HepG2 (cell line): ENCODE measurements at regions not wholly inside any gene's neighbourhood (a gene's known extent, or its start where the extent isn't known, plus 50 kb on each side); places are given as distances from the start of the nearest gene placed in this dataset.

Experiments used
- ATAC-seq: fragments of 200-7000 bp; cut with Tn5 transposase; 3 replicates; pipeline ENCODE4 v1.9.1; 2020; ENCODE audit warnings: mild to moderate bottlenecking, moderate library complexity
- BruUV-seq: library from RNA; stranded (reverse); fragments of 400-500 nt; replicated peaks from 2 replicates; lab custom pipeline; 2021; lab: Mats Ljungman, UMichigan
- CTCF ChIA-PET: fragments of 300-600 bp; formaldehyde crosslinking; extraction: SDS; loops from one replicate; lab custom pipeline; 2021; ENCODE audit warnings: low total read pairs, inconsistent platforms, low intra/inter-chr PET ratio; lab: Yijun Ruan, JAX
- POLR2A ChIA-PET: fragments of 350-600 bp; sonication (Branson Sonifier 250); formaldehyde crosslinking; loops from one replicate; lab custom pipeline; 2020; ENCODE audit warnings: antibody characterized with exemption, inconsistent platforms; lab: Yijun Ruan, JAX
- DNase-seq: peaks from one replicate; pipeline ENCODE4 v3.0.0-alpha.2; 2015; ENCODE audit warnings: low spot score
- FAIRE-seq: peaks from 3 replicates; lab custom pipeline; 2011; peaks lifted over from hg19 to GRCh38; lab: Jason Lieb, UNC
- H2AFZ ChIP-seq: one replicate; pipeline ENCODE4 v1.6.1; 2011; ENCODE audit warnings: low read length, inconsistent platforms
- H3K27ac ChIP-seq: fragments of 300-600 bp; 3 replicates; pipeline ENCODE4 v1.8.0; 2011; ENCODE audit warnings: mixed run types, mild to moderate bottlenecking, mixed read lengths, low read length, inconsistent platforms; ENCODE audit not compliant: insufficient read depth; ENCODE audit errors: extremely low read length
- H3K27me3 ChIP-seq, 2 experiments: fragments of 200-600 bp in 1 of 2; 2 replicates in 1 of 2; 3 replicates in 1 of 2; pipeline versions ENCODE4 v1.6.0 to v1.8.0; 2011; ENCODE audit warnings: low read length in 2 of 2, mild to moderate bottlenecking in 2 of 2, moderate library complexity in 2 of 2, inconsistent platforms in 1 of 2; ENCODE audit not compliant: insufficient read depth in 2 of 2, control insufficient read depth in 1 of 2
- H3K36me3 ChIP-seq, 2 experiments: fragments of 200-600 bp in 1 of 2; replicated peaks in 1 of 2; 2 replicates in 1 of 2; 3 replicates in 1 of 2; pipeline versions ENCODE4 v1.5.1 to v1.8.0; 2011; ENCODE audit warnings: low read length in 2 of 2, inconsistent platforms in 1 of 2; ENCODE audit not compliant: insufficient read depth in 2 of 2, control insufficient read depth in 1 of 2
- H3K4me1 ChIP-seq: 2 replicates; pipeline ENCODE4 v1.5.1; 2012; ENCODE audit warnings: low read length, inconsistent platforms; ENCODE audit not compliant: insufficient read depth
- H3K4me2 ChIP-seq: 2 replicates; pipeline ENCODE4 v1.6.0; 2011; ENCODE audit warnings: low read depth, low read length, inconsistent platforms
- H3K4me3 ChIP-seq, 3 experiments: fragments of 200-600 bp in 1 of 3; sonication (generic), shearing (Covaris generic) in 1 of 3; replicated peaks in 1 of 3; 2 replicates each; pipeline ENCODE4 v1.5.1; 2011 to 2016; ENCODE audit warnings: low read length in 3 of 3, inconsistent platforms in 2 of 3, low read depth in 2 of 3, mild to moderate bottlenecking in 2 of 3, control low read depth in 1 of 3, mixed read lengths in 1 of 3; ENCODE audit not compliant: insufficient read depth in 1 of 3
- H3K79me2 ChIP-seq: one replicate; pipeline ENCODE4 v1.6.1; 2011; ENCODE audit warnings: low read length, inconsistent platforms; ENCODE audit not compliant: insufficient read depth
- H3K9ac ChIP-seq: 2 replicates; pipeline ENCODE4 v1.6.0; 2011; ENCODE audit warnings: mild to moderate bottlenecking, low read depth, low read length, inconsistent platforms; ENCODE audit not compliant: insufficient read depth
- H3K9me3 ChIP-seq: 2 replicates; pipeline ENCODE4 v1.5.1; 2012; ENCODE audit warnings: mild to moderate bottlenecking, low read length
- H4K20me1 ChIP-seq: 2 replicates; pipeline ENCODE4 v1.6.0; 2011; ENCODE audit warnings: inconsistent platforms, mild to moderate bottlenecking, low read length, moderate library complexity; ENCODE audit not compliant: insufficient read depth
- ARHGAP35 ChIP-seq: sonication (generic); formaldehyde crosslinking; IDR thresholded peaks from 2 replicates; pipeline ENCODE4 v1.9.0; 2022; ENCODE audit warnings: mild to moderate bottlenecking, inconsistent platforms, moderate library complexity, missing genetic modification reagents, borderline replicate concordance
- CBX1 ChIP-seq: IDR thresholded peaks from one replicate; pipeline ENCODE4 v1.6.1; 2016; ENCODE audit warnings: antibody characterized with exemption, low read depth
- CEBPG ChIP-seq: IDR thresholded peaks from 2 replicates; pipeline ENCODE4 v1.6.1; 2016
- CREB3 ChIP-seq: sonication (generic); formaldehyde crosslinking; IDR thresholded peaks from 2 replicates; pipeline ENCODE4 v1.5.0; 2020; ENCODE audit warnings: missing genetic modification reagents
- CREM ChIP-seq, 2 experiments: sonication (generic) in 1 of 2; formaldehyde crosslinking in 1 of 2; IDR thresholded peaks; 2 replicates each; pipeline versions ENCODE4 v1.4.0 to v1.6.1; 2016 to 2020; ENCODE audit warnings: antibody characterized with exemption in 1 of 2, mild to moderate bottlenecking in 1 of 2, missing genetic modification reagents in 1 of 2
- KLF13 ChIP-seq: sonication (generic); formaldehyde crosslinking; IDR thresholded peaks from 2 replicates; pipeline ENCODE4 v1.4.0; 2020; ENCODE audit warnings: mild to moderate bottlenecking, missing genetic modification reagents
- RNF2 ChIP-seq: fragments of 450-650 bp; conservative IDR thresholded peaks from 2 replicates; pipeline ENCODE4 v1.6.1; 2016; ENCODE audit warnings: low read depth
- RNF219 ChIP-seq: sonication (generic); formaldehyde crosslinking; IDR thresholded peaks from 2 replicates; pipeline ENCODE4 v1.5.0; 2020; ENCODE audit warnings: mild to moderate bottlenecking, missing genetic modification reagents
- ZEB1 ChIP-seq: IDR thresholded peaks from 2 replicates; pipeline ENCODE4 v1.6.1; 2012; ENCODE audit warnings: mild to moderate bottlenecking, low read depth, inconsistent platforms; ENCODE audit not compliant: insufficient replicate concordance
- ZNF12 ChIP-seq: sonication (generic); formaldehyde crosslinking; IDR thresholded peaks from 2 replicates; pipeline ENCODE4 v1.5.0; 2020; ENCODE audit warnings: missing genetic modification reagents
- ZNF460 ChIP-seq: sonication (generic); formaldehyde crosslinking; IDR thresholded peaks from 2 replicates; pipeline ENCODE4 v1.5.1; 2020; ENCODE audit warnings: missing genetic modification reagents, mild to moderate bottlenecking, borderline replicate concordance
- WGBS: methylation state at CpG from one replicate; pipeline ENCODE4 v1.1.6; 2017; ENCODE audit warnings: low lambda C conversion rate; 5-methylcytosine and 5-hydroxymethylcytosine counted together
- in situ Hi-C: cut with HindIII; loops from 2 replicates; pipeline ENCODE4 v1.10.0; 2017; ENCODE audit warnings: low pct_unique_long_range_greater_than_20kb; ENCODE audit not compliant: extremely low pct_ligation_motif_present
- intact Hi-C: fragments of 100-400 bp; cut with micrococcal nuclease; formaldehyde crosslinking; loops from one replicate; pipeline ENCODE4 v1.10.0; 2022; ENCODE audit not compliant: unreplicated experiment
- TF ChIP-seq, protein P1 (sequence below): sonication (generic); formaldehyde crosslinking; IDR thresholded peaks from 2 replicates; pipeline ENCODE4 v1.4.0; 2020; ENCODE audit warnings: mild to moderate bottlenecking, missing genetic modification reagents
- TF ChIP-seq, protein P2 (sequence below): sonication (generic); formaldehyde crosslinking; conservative IDR thresholded peaks from 2 replicates; pipeline ENCODE4 v1.4.0; 2020; ENCODE audit warnings: missing genetic modification reagents

DNA sequence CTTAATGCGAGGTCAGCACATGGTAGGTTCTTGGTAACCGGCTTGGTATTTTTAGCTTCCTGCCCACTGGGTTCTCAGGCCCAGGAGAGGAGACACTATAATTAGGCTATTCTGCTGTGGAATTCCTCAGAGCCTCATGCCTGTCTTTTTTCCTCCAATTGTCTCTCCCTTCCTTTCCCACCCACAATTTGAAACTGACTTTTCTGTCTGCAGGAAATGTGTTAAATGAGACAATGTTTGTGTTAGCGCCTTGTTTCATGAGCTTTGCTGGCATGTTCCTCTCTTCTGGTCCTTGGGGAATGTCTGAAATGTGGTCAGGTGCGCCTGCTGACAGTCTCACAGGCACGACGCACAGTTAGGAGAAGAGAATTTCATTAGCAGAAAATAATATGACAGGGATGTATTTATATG is 223.6 kb upstream of the CTNNB1 start (continued):
- no peak for TF ChIP-seq KLF13 (CRISPR knock-in tag)

DNA sequence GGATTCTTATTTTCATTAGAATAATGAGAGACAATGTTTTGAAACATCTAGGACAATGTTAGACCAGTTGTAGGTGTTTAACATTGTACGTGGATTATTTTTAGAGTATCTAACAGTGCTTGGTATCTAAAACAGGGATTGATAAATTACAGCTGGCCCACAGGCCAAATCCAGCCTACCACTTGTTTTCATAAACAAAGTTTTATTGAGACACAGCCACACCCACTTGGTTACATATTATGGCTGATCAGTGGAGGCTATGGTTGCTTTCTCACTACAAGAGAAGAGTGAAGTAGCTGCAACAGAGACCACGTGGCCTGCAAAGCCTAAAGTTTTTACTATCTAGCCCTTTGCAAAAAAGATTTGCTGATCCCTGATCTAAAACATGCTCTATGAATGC is 223.1 kb upstream of the CTNNB1 start:
- Histone ChIP-seq H3K9me3 (no peaks in the 10 kb centered on the region), H3K27me3 (no peaks in the 10 kb centered on the region), H3K27ac (no peak overlapping the region), H2AFZ (no peak overlapping the region), H3K9ac (no peak overlapping the region), H3K36me3 (no peaks in the 10 kb centered on the region; a peak in 1 of 5 replicates), H3K4me1 (peaks cover 12% of the 10 kb centered on the region), H4K20me1 (no peaks in the 10 kb centered on the region), H3K79me2 (no peaks in the 10 kb centered on the region), H3K4me3 (no peak overlapping the region), H3K4me2 (no peak overlapping the region)
- FAIRE-seq (no peak), DNase-seq (no peak), ATAC-seq (no peak)
- in situ Hi-C loops, result no loop called here
- intact Hi-C loops, result no loop called here
- CTCF ChIA-PET, result no interaction called here
- TF ChIP-seq RNF219 (CRISPR knock-in tag) (no peak), CEBPG (CRISPR knock-in tag) (no peak), RNF2 (no peak), CBX1 (no peak), ARHGAP35 (CRISPR knock-in tag) (no peak), ZNF460 (no peak), CREM (IDR thresholded peaks at IDR 0.05) (no peak), CREM (CRISPR knock-in tag; IDR thresholded peaks at IDR 0.05) (no peak), ZEB1 (no peak), ZNF12 (CRISPR knock-in tag) (no peak), CREB3 (CRISPR knock-in tag) (no peak)
- TF ChIP-seq, protein P1, sequence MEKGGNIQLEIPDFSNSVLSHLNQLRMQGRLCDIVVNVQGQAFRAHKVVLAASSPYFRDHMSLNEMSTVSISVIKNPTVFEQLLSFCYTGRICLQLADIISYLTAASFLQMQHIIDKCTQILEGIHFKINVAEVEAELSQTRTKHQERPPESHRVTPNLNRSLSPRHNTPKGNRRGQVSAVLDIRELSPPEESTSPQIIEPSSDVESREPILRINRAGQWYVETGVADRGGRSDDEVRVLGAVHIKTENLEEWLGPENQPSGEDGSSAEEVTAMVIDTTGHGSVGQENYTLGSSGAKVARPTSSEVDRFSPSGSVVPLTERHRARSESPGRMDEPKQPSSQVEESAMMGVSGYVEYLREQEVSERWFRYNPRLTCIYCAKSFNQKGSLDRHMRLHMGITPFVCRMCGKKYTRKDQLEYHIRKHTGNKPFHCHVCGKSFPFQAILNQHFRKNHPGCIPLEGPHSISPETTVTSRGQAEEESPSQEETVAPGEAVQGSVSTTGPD, result no peak
- TF ChIP-seq, protein P2, sequence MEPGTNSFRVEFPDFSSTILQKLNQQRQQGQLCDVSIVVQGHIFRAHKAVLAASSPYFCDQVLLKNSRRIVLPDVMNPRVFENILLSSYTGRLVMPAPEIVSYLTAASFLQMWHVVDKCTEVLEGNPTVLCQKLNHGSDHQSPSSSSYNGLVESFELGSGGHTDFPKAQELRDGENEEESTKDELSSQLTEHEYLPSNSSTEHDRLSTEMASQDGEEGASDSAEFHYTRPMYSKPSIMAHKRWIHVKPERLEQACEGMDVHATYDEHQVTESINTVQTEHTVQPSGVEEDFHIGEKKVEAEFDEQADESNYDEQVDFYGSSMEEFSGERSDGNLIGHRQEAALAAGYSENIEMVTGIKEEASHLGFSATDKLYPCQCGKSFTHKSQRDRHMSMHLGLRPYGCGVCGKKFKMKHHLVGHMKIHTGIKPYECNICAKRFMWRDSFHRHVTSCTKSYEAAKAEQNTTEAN, result no peak
- BruUV-seq, result no TSS peak
- WGBS, result 47% methylated on average over 2 of the region's 2 CpGs
- POLR2A ChIA-PET, result no interaction called here
